Ovary (tissue), 7 donors: ENCODE measurements at regions not wholly inside any gene's neighbourhood (a gene's known extent, or its start where the extent isn't known, plus 50 kb on each side); places are given as distances from the start of the nearest gene placed in this dataset.

Experiments used
- DNase-seq, 5 donors: peaks; one replicate each; pipeline ENCODE4 v3.0.0-alpha.2; 2019 to 2020
- H3K27ac ChIP-seq, 2 donors: fragments of 200-600 bp; one replicate each; pipeline versions ENCODE4 v1.5.1 to v1.8.0; 2019 to 2022
- H3K27me3 ChIP-seq: fragments of 200-600 bp; one replicate; pipeline ENCODE4 v1.8.0; 2022
- H3K36me3 ChIP-seq: fragments of 200-600 bp; sonication (generic); one replicate; pipeline ENCODE4 v1.5.1; 2019
- H3K4me1 ChIP-seq: one replicate; pipeline ENCODE4 v1.8.1; 2013; ENCODE audit warnings: mild to moderate bottlenecking, moderate library complexity; ENCODE audit not compliant: insufficient read depth
- H3K4me3 ChIP-seq: fragments of 200-600 bp; sonication (generic); one replicate; pipeline ENCODE4 v1.5.1; 2017
- H3K9me3 ChIP-seq, 2 donors: fragments of 200-600 bp in 1 of 2; sonication (generic) in 1 of 2; one replicate each; pipeline versions ENCODE4 v1.5.1 to v1.8.1; 2013 to 2019; ENCODE audit warnings: mild to moderate bottlenecking in 1 of 2, moderate library complexity in 1 of 2
- CTCF ChIP-seq, 3 donors: fragments of 450-650 bp in 2 of 3; fragments of 200-600 bp in 1 of 3; IDR thresholded peaks; one replicate each; pipeline versions ENCODE4 v1.5.1 to v1.8.0; 2016 to 2022; ENCODE audit warnings: antibody characterized with exemption in 3 of 3, mild to moderate bottlenecking in 1 of 3
- EP300 ChIP-seq: sonication (generic); formaldehyde crosslinking; IDR thresholded peaks from one replicate; pipeline ENCODE4 v1.6.1; 2017; ENCODE audit warnings: antibody characterized with exemption
- POLR2A ChIP-seq: fragments of 450-650 bp; IDR thresholded peaks from one replicate; pipeline ENCODE4 v1.6.1; 2017; ENCODE audit warnings: antibody characterized with exemption, mild to moderate bottlenecking, moderate library complexity
- WGBS, 3 donors: extraction: QIAGEN DNeasy Blood & Tissue Kit in 1 of 3; methylation state at CpG; one replicate each; pipeline versions ENCODE4 v1.1.5 to v1.1.7; 2013 to 2017; 5-methylcytosine and 5-hydroxymethylcytosine counted together
- intact Hi-C, 4 donors: fragments of 100-400 bp; cut with DNase I; formaldehyde crosslinking; loops; one replicate each; pipeline versions ENCODE4 v1.11.0 to v1.15.1; 2022 to 2023
- donor health status: DM: no; HTN: no; CAD: no; lungs with moderate emphysema.
- donor health status: DM: no; HTN: no; CAD: no.
- donor health status: Bipolar disorder and iron deficiency.
- donor health status: DM: no; HTN: no; CAD: no.
- donor health status: DM: yes; HTN: yes; CAD: no.

DNA sequence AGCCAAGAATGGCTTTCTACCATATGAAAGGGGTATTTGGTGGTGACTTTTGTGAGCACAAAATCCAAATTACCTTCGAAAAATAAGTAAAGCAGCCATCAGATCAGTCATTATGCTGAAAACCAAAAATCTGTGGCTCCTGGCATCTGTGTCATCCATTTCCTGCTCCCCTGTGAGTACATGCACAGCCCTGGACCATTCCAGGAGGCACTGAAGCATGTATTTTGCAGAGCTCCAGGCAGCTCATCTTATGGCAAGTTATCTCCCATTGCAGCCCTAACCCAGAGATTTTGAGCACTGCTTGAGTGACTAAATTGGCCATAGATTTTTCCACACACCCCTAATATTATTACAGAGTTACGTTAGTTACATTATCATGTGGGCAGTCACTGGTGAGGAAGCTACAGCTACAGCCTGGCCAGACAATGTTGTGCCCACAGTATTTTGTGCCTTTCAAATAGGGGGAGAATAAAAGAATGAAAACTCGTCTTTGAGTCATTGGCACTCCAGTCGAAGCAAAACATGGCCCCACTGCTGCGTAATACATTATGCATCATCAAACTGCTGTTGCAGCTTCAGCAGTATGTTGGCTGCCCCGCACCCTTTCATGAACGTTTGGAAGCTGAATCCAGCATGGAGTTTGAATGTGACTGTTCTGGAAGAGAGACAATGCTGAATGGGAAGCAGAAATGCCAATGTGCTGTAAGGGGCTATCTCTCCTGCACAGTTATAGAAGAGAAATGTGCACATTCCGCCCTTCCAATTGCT, 702.2 kb downstream of the RNF144A start:
- no peaks in the 10 kb centered on the region for H3K9me3 ChIP-seq
- H3K27me3 ChIP-seq: no peaks in the 10 kb centered on the region
- intact Hi-C loops: no loop called here
- WGBS, 3 donors: 70 to 78% (median 77%) methylated on average over 8 of the region's 8 CpGs
- H3K36me3 ChIP-seq: no peaks in the 10 kb centered on the region
- H3K27ac ChIP-seq: no peak overlapping the region
- TF ChIP-seq EP300: no peak
- no peak for TF ChIP-seq CTCF (IDR thresholded peaks at IDR 0.05)
- no peak for TF ChIP-seq POLR2A
- no peak overlapping the region for H3K4me3 ChIP-seq
- H3K4me1 ChIP-seq: no peaks in the 10 kb centered on the region
- no peak for DNase-seq

DNA sequence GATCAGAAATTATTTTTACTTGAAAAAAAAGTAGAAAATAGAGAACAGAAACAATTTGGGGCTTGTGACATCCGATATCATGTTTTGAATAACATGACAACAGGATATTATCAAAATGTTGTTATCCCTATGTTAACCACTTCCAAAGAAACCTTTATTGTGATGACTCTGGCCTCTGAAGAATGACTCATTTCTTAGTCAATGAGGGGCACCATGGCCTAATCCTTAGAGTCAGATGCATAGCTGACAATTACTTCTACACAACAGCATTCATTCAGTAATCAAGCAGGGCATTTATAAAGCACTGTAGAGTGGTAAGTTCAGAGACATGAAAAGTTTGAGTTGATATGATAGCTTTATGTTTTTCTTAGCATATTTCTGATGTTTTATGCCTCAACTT, 703.0 kb downstream of the RNF144A start:
- Histone ChIP-seq H3K4me1 (no peaks in the 10 kb centered on the region), H3K27ac (no peak overlapping the region), H3K36me3 (no peaks in the 10 kb centered on the region), H3K4me3 (no peak overlapping the region), H3K9me3 (no peaks in the 10 kb centered on the region), H3K27me3 (no peaks in the 10 kb centered on the region)
- DNase-seq: no peak
- intact Hi-C loops: no loop called here
- TF ChIP-seq CTCF (IDR thresholded peaks at IDR 0.05) (no peak), POLR2A (no peak), EP300 (no peak)
- WGBS, 3 donors: 67 to 81% (median 78%) methylated on average over 1 of the region's 1 CpG

- WGBS, 3 donors: 84 to 91% (median 86%) methylated on average over 4 of the region's 4 CpGs
- H3K4me3 ChIP-seq: no peak overlapping the region
Observed at GRCh38 chr2:7621018-7621814, 704.0 kb downstream of the RNF144A start.

More at GRCh38 chr2:7621018-7621814, 704.0 kb downstream of the RNF144A start:
- no peaks in the 10 kb centered on the region for H3K4me1 ChIP-seq
- no peaks in the 10 kb centered on the region for H3K9me3 ChIP-seq
- intact Hi-C loops: no loop called here
- no peak for DNase-seq
- H3K27ac ChIP-seq: no peak overlapping the region
- H3K36me3 ChIP-seq: no peaks in the 10 kb centered on the region
- no peaks in the 10 kb centered on the region for H3K27me3 ChIP-seq
- no peak for TF ChIP-seq POLR2A
- no peak for TF ChIP-seq EP300
- TF ChIP-seq CTCF (IDR thresholded peaks at IDR 0.05): no peak
